ENCODE measurements at regions not wholly inside any gene's neighbourhood (a gene's known extent, or its start where the extent isn't known, plus 50 kb on each side); places are given as distances from the start of the nearest gene placed in this dataset.

GRCh38 chr13:72430923-72431322, 296.5 kb downstream of the MZT1 start:
- no peaks in the 10 kb centered on the region for H3K27me3 ChIP-seq (ENCODE audit: insufficient read depth, low read depth)
- no peaks in the 10 kb centered on the region for H3K4me1 ChIP-seq (ENCODE audit: low read depth, poor library complexity, severe bottlenecking)
- no peaks in the 10 kb centered on the region for H3K79me2 ChIP-seq (ENCODE audit: insufficient read depth, low read depth)
- H2AFZ ChIP-seq (ENCODE audit: low read depth): no peak overlapping the region
- H3K27ac ChIP-seq: no peak overlapping the region
- H3K9ac ChIP-seq: no peak overlapping the region
- no peak overlapping the region for H3K4me3 ChIP-seq (IDR thresholded peaks at IDR 0.05; ENCODE audit: insufficient read depth, low read depth, low read length)
- TF ChIP-seq CTCF (conservative IDR thresholded peaks at IDR 0.05; ENCODE audit: low read depth, low read length): no peak
- H3K36me3 ChIP-seq (ENCODE audit: insufficient read depth): no peaks in the 10 kb centered on the region
- no peaks in the 10 kb centered on the region for H4K20me1 ChIP-seq (ENCODE audit: insufficient read depth)
- H3K4me2 ChIP-seq: no peak overlapping the region

- Histone ChIP-seq H3K79me2 (ENCODE audit: insufficient read depth, low read depth) (no peaks in the 10 kb centered on the region), H3K4me2 (no peak overlapping the region), H3K36me3 (ENCODE audit: insufficient read depth) (no peaks in the 10 kb centered on the region), H3K27me3 (ENCODE audit: insufficient read depth, low read depth) (no peaks in the 10 kb centered on the region), H2AFZ (ENCODE audit: low read depth) (no peak overlapping the region), H3K4me1 (ENCODE audit: low read depth, poor library complexity, severe bottlenecking) (no peaks in the 10 kb centered on the region), H3K27ac (no peak overlapping the region), H3K9ac (no peak overlapping the region), H3K4me3 (IDR thresholded peaks at IDR 0.05; ENCODE audit: insufficient read depth, low read depth, low read length) (no peak overlapping the region), H4K20me1 (ENCODE audit: insufficient read depth) (no peaks in the 10 kb centered on the region)
- no peak for TF ChIP-seq CTCF (conservative IDR thresholded peaks at IDR 0.05; ENCODE audit: low read depth, low read length)
Observed at GRCh38 chr13:72427757-72428528, 299.5 kb downstream of the MZT1 start.

- H4K20me1 ChIP-seq (ENCODE audit: insufficient read depth): no peaks in the 10 kb centered on the region
- no peak overlapping the region for H3K9ac ChIP-seq
- no peak overlapping the region for H3K4me2 ChIP-seq
- H3K27ac ChIP-seq: no peak overlapping the region
- no peaks in the 10 kb centered on the region for H3K36me3 ChIP-seq (ENCODE audit: insufficient read depth)
- H3K27me3 ChIP-seq (ENCODE audit: insufficient read depth, low read depth): no peaks in the 10 kb centered on the region
- no peaks in the 10 kb centered on the region for H3K4me1 ChIP-seq (ENCODE audit: low read depth, poor library complexity, severe bottlenecking)
- no peak overlapping the region for H2AFZ ChIP-seq (ENCODE audit: low read depth)
- H3K79me2 ChIP-seq (ENCODE audit: insufficient read depth, low read depth): no peaks in the 10 kb centered on the region
- TF ChIP-seq CTCF (conservative IDR thresholded peaks at IDR 0.05; ENCODE audit: low read depth, low read length): no peak
- H3K4me3 ChIP-seq (IDR thresholded peaks at IDR 0.05; ENCODE audit: insufficient read depth, low read depth, low read length): no peak overlapping the region
Observed at GRCh38 chr13:72424059-72424458, 303.4 kb downstream of the MZT1 start.

GRCh38 chr13:72415817-72416216, 311.6 kb downstream of the MZT1 start:
- Histone ChIP-seq H3K27me3 (ENCODE audit: insufficient read depth, low read depth) (no peaks in the 10 kb centered on the region), H3K27ac (no peak overlapping the region), H3K79me2 (ENCODE audit: insufficient read depth, low read depth) (no peaks in the 10 kb centered on the region), H3K4me2 (no peak overlapping the region), H3K9ac (no peak overlapping the region), H3K4me1 (ENCODE audit: low read depth, poor library complexity, severe bottlenecking) (no peaks in the 10 kb centered on the region), H3K4me3 (IDR thresholded peaks at IDR 0.05; ENCODE audit: insufficient read depth, low read depth, low read length) (no peak overlapping the region), H3K36me3 (ENCODE audit: insufficient read depth) (no peaks in the 10 kb centered on the region), H4K20me1 (ENCODE audit: insufficient read depth) (no peaks in the 10 kb centered on the region), H2AFZ (ENCODE audit: low read depth) (no peak overlapping the region)
- TF ChIP-seq CTCF (conservative IDR thresholded peaks at IDR 0.05; ENCODE audit: low read depth, low read length): no peak
